Mesenchymal stem cell (in vitro differentiated cells and primary cell): ENCODE measurements at regions not wholly inside any gene's neighbourhood (a gene's known extent, or its start where the extent isn't known, plus 50 kb on each side); places are given as distances from the start of the nearest gene placed in this dataset.

Source experiments
- DNase-seq: peaks from one replicate; pipeline ENCODE4 v3.0.0-alpha.2; 2013
- H2AFZ ChIP-seq: one replicate; pipeline ENCODE4 v1.6.1; 2013; ENCODE audit warnings: low read depth, mild to moderate bottlenecking, control low read depth, inconsistent platforms, low read length, moderate library complexity
- H2AK5ac ChIP-seq: 2 replicates; pipeline ENCODE4 v1.6.1; 2013; ENCODE audit warnings: low read length, moderate library complexity, mild to moderate bottlenecking, inconsistent platforms; ENCODE audit not compliant: severe bottlenecking
- H2BK120ac ChIP-seq: one replicate; pipeline ENCODE4 v1.6.1; 2013; ENCODE audit warnings: low read depth, mild to moderate bottlenecking, inconsistent platforms, low read length, moderate library complexity
- H2BK12ac ChIP-seq, 2 experiments: one replicate each; pipeline ENCODE4 v1.6.1; 2013; ENCODE audit warnings: inconsistent platforms in 2 of 2, low read length in 2 of 2, mild to moderate bottlenecking in 2 of 2, moderate library complexity in 2 of 2, control low read depth in 1 of 2
- H2BK15ac ChIP-seq: one replicate; pipeline ENCODE4 v1.6.1; 2013; ENCODE audit warnings: mild to moderate bottlenecking, low read depth, inconsistent platforms; ENCODE audit not compliant: poor library complexity, severe bottlenecking
- H2BK5ac ChIP-seq: 2 replicates; pipeline ENCODE4 v1.6.1; 2013; ENCODE audit warnings: low read depth, mild to moderate bottlenecking, low read length, control low read depth, inconsistent platforms; ENCODE audit not compliant: poor library complexity, severe bottlenecking
- H3K14ac ChIP-seq, 2 experiments: one replicate each; pipeline ENCODE4 v1.6.1; 2013; ENCODE audit warnings: inconsistent platforms in 2 of 2, low read length in 2 of 2, control low read depth in 1 of 2, mild to moderate bottlenecking in 1 of 2, moderate library complexity in 1 of 2
- H3K18ac ChIP-seq, 2 experiments: one replicate each; pipeline ENCODE4 v1.6.1; 2013; ENCODE audit warnings: inconsistent platforms in 2 of 2, low read length in 2 of 2, control low read depth in 1 of 2, low read depth in 1 of 2, mild to moderate bottlenecking in 1 of 2
- H3K23ac ChIP-seq, 2 experiments: one replicate each; pipeline ENCODE4 v1.6.1; 2013; ENCODE audit warnings: inconsistent platforms in 2 of 2, low read length in 2 of 2, mild to moderate bottlenecking in 2 of 2, moderate library complexity in 2 of 2, control low read depth in 1 of 2
- H3K27ac ChIP-seq: 2 replicates; pipeline ENCODE4 v1.5.1; 2013; ENCODE audit warnings: mild to moderate bottlenecking, moderate library complexity, low read length, control low read depth, inconsistent platforms; ENCODE audit not compliant: poor library complexity, severe bottlenecking
- H3K27me3 ChIP-seq, 2 experiments: 2 replicates each; pipeline versions ENCODE4 v1.6.1 to v1.7.0; 2013; ENCODE audit warnings: low read length in 2 of 2, mild to moderate bottlenecking in 2 of 2, moderate library complexity in 2 of 2, control low read depth in 1 of 2, inconsistent platforms in 1 of 2; ENCODE audit not compliant: control insufficient read depth in 1 of 2, insufficient read depth in 1 of 2
- H3K36me3 ChIP-seq, 2 experiments: 2 replicates each; pipeline versions ENCODE4 v1.6.1 to v1.7.0; 2013; ENCODE audit warnings: low read length in 2 of 2, control low read depth in 1 of 2, inconsistent platforms in 1 of 2, low read depth in 1 of 2, mild to moderate bottlenecking in 1 of 2; ENCODE audit not compliant: insufficient read depth in 2 of 2, control insufficient read depth in 1 of 2
- H3K4ac ChIP-seq, 2 experiments: one replicate each; pipeline ENCODE4 v1.6.1; 2013; ENCODE audit warnings: inconsistent platforms in 2 of 2, low read length in 2 of 2, mild to moderate bottlenecking in 2 of 2, moderate library complexity in 2 of 2, control low read depth in 1 of 2, low read depth in 1 of 2
- H3K4me1 ChIP-seq: 2 replicates; pipeline ENCODE4 v1.6.1; 2013; ENCODE audit warnings: low read depth, low read length, control low read depth; ENCODE audit not compliant: control insufficient read depth, insufficient read depth
- H3K4me2 ChIP-seq: 2 replicates; pipeline ENCODE4 v1.6.1; 2013; ENCODE audit warnings: low read length, mild to moderate bottlenecking, inconsistent platforms; ENCODE audit not compliant: poor library complexity, severe bottlenecking
- H3K4me3 ChIP-seq, 2 experiments: 2 replicates each; pipeline versions ENCODE4 v1.5.1 to v1.7.0; 2013; ENCODE audit warnings: low read length in 2 of 2, mild to moderate bottlenecking in 2 of 2, control low read depth in 1 of 2, low read depth in 1 of 2; ENCODE audit not compliant: insufficient read depth in 1 of 2
- H3K79me1 ChIP-seq: replicated peaks from 2 replicates; pipeline ENCODE4 v1.6.1; 2013; ENCODE audit warnings: mild to moderate bottlenecking, control low read depth, low read length, inconsistent platforms; ENCODE audit not compliant: poor library complexity, severe bottlenecking
- H3K9ac ChIP-seq: 2 replicates; pipeline ENCODE4 v1.7.0; 2013; ENCODE audit warnings: mild to moderate bottlenecking, low read length, moderate library complexity
- H3K9me3 ChIP-seq: 2 replicates; pipeline ENCODE4 v1.7.0; 2013; ENCODE audit warnings: mild to moderate bottlenecking, low read length; ENCODE audit not compliant: control insufficient read depth
- H4K8ac ChIP-seq: one replicate; pipeline ENCODE4 v1.6.1; 2013; ENCODE audit warnings: inconsistent platforms, mild to moderate bottlenecking, low read length, moderate library complexity
- H4K91ac ChIP-seq: one replicate; pipeline ENCODE4 v1.6.1; 2013; ENCODE audit warnings: mild to moderate bottlenecking, low read length, inconsistent platforms
- WGBS: methylation state at CpG from one replicate; pipeline ENCODE4 v1.1.7; 2013; ENCODE audit warnings: mixed read lengths; 5-methylcytosine and 5-hydroxymethylcytosine counted together

- Histone ChIP-seq H2AFZ (no peak overlapping the region), H2AK5ac (no peak overlapping the region), H3K4me3 (no peak overlapping the region), H3K9me3 (no peaks in the 10 kb centered on the region), H2BK5ac (no peak overlapping the region), H3K4me2 (no peak overlapping the region), H3K9ac (no peak overlapping the region), H3K27me3 (no peaks in the 10 kb centered on the region), H4K8ac (no peak overlapping the region), H3K23ac (no peak overlapping the region), H3K18ac (no peak overlapping the region), H3K36me3 (no peaks in the 10 kb centered on the region), H2BK120ac (no peak overlapping the region), H3K14ac (no peak overlapping the region), H2BK12ac (no peak overlapping the region), H3K79me1 (no peaks in the 10 kb centered on the region), H4K91ac (no peak overlapping the region), H3K4me1 (no peaks in the 10 kb centered on the region), H2BK15ac (no peak overlapping the region), H3K27ac (no peak overlapping the region), H3K4ac (no peak overlapping the region)
- DNase-seq = no peak
- WGBS = 93% methylated on average over 2 of the region's 2 CpGs
Observed at GRCh38 chr20:52892023-52892422, 80.1 kb upstream of the TSHZ2 start.

GRCh38 chr20:52890130-52890529, 82.0 kb upstream of the TSHZ2 start:
- no peak overlapping the region for H4K91ac ChIP-seq
- H3K18ac ChIP-seq = no peak overlapping the region
- H4K8ac ChIP-seq = no peak overlapping the region
- H3K4me2 ChIP-seq = no peak overlapping the region
- no peak overlapping the region for H3K14ac ChIP-seq
- H2AFZ ChIP-seq = no peak overlapping the region
- no peaks in the 10 kb centered on the region for H3K27me3 ChIP-seq
- no peaks in the 10 kb centered on the region for H3K4me1 ChIP-seq
- no peak overlapping the region for H3K27ac ChIP-seq
- H2BK120ac ChIP-seq = no peak overlapping the region
- DNase-seq = no peak
- no peak overlapping the region for H3K4me3 ChIP-seq
- H2AK5ac ChIP-seq = no peak overlapping the region
- H3K4ac ChIP-seq = no peak overlapping the region
- 96% methylated on average over 3 of the region's 3 CpGs for WGBS
- no peaks in the 10 kb centered on the region for H3K79me1 ChIP-seq
- H3K36me3 ChIP-seq = no peaks in the 10 kb centered on the region
- H3K23ac ChIP-seq = no peak overlapping the region
- H2BK12ac ChIP-seq = no peak overlapping the region
- no peak overlapping the region for H2BK15ac ChIP-seq
- no peak overlapping the region for H2BK5ac ChIP-seq
- no peak overlapping the region for H3K9ac ChIP-seq
- no peaks in the 10 kb centered on the region for H3K9me3 ChIP-seq

DNA sequence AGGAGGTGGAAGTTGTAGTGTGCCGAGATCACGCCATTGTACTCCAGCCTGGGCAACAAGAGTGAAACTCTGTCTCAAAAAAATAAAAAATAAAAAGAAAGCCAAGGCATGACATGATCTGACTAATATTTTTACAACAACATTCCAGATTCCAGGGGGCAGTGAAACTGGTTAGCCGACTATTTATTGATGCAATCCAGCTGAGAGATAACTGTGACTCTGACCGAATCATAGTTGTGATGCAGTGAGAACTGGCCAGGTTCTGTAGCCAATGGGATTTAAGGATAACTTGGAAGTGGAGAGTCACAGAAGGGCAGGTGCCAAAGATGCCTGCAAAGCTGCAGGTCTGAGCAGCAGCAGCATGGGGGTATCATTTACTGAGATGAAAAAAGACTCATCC, 82.9 kb upstream of the TSHZ2 start:
- H2BK12ac ChIP-seq = no peak overlapping the region
- no peak overlapping the region for H2BK5ac ChIP-seq
- no peak overlapping the region for H3K23ac ChIP-seq
- H4K8ac ChIP-seq = no peak overlapping the region
- H2AK5ac ChIP-seq = no peak overlapping the region
- no peaks in the 10 kb centered on the region for H3K79me1 ChIP-seq
- no peak overlapping the region for H3K4me3 ChIP-seq
- 84% methylated on average over 4 of the region's 4 CpGs for WGBS
- no peak overlapping the region for H2AFZ ChIP-seq
- H2BK120ac ChIP-seq = no peak overlapping the region
- H3K18ac ChIP-seq = no peak overlapping the region
- no peaks in the 10 kb centered on the region for H3K27me3 ChIP-seq
- no peaks in the 10 kb centered on the region for H3K9me3 ChIP-seq
- no peak overlapping the region for H3K14ac ChIP-seq
- H3K4ac ChIP-seq = no peak overlapping the region
- H2BK15ac ChIP-seq = no peak overlapping the region
- no peak overlapping the region for H3K4me2 ChIP-seq
- H3K4me1 ChIP-seq = no peaks in the 10 kb centered on the region
- DNase-seq = peak; percentile 38
- no peaks in the 10 kb centered on the region for H3K36me3 ChIP-seq
- no peak overlapping the region for H3K27ac ChIP-seq
- peak overlapping the region; percentile 49 for H3K9ac ChIP-seq
- no peak overlapping the region for H4K91ac ChIP-seq

GRCh38 chr20:52888096-52888495, 84.1 kb upstream of the TSHZ2 start:
- Histone ChIP-seq H2BK15ac (no peak overlapping the region), H3K4me3 (no peak overlapping the region), H2BK5ac (no peak overlapping the region), H4K91ac (no peak overlapping the region), H3K27me3 (no peaks in the 10 kb centered on the region), H3K79me1 (no peaks in the 10 kb centered on the region), H3K23ac (no peak overlapping the region), H3K4me2 (no peak overlapping the region), H3K27ac (no peak overlapping the region), H3K18ac (no peak overlapping the region), H3K9ac (no peak overlapping the region), H3K9me3 (no peaks in the 10 kb centered on the region), H3K36me3 (no peaks in the 10 kb centered on the region), H4K8ac (no peak overlapping the region), H2AFZ (no peak overlapping the region), H2BK120ac (no peak overlapping the region), H3K14ac (no peak overlapping the region), H3K4me1 (no peaks in the 10 kb centered on the region), H3K4ac (no peak overlapping the region), H2BK12ac (no peak overlapping the region), H2AK5ac (no peak overlapping the region)
- no peak for DNase-seq
- 100% methylated on average over 1 of the region's 3 CpGs for whole genome bisulfite sequencing
